Heart left ventricle (tissue), 13 donors: ENCODE measurements at regions not wholly inside any gene's neighbourhood (a gene's known extent, or its start where the extent isn't known, plus 50 kb on each side); places are given as distances from the start of the nearest gene placed in this dataset.

Experiments used
- POLR2A ChIP-seq, 2 donors: fragments of 450-650 bp; IDR thresholded peaks; one replicate each; pipeline ENCODE4 v1.6.1; 2017; ENCODE audit warnings: antibody characterized with exemption in 2 of 2, mild to moderate bottlenecking in 2 of 2, moderate library complexity in 2 of 2
- TF ChIP-seq, protein P1 (sequence below), 12 donors: fragments of 200-600 bp; sonication (generic) in 4 of 12; IDR thresholded peaks; one replicate each; pipeline versions ENCODE4 v1.5.0 to v1.8.0; 2018 to 2022; ENCODE audit warnings: antibody characterized with exemption in 12 of 12, mild to moderate bottlenecking in 5 of 12
- donor health status: ischemic (EF 13 %, LVEDD 7.1; RV severe dilation, severe dysfunction).
- donor health status: DM: no; HTN: yes; CAD: no.
- donor health status: DM: no; HTN: no; CAD: no.
- donor health status: ischemic (EF 25% LVEDD 6.9; RV normal size, moderate dysfunction).
- donor health status: ischemic (EF 25% LVEDD 5.7; RV mildly dilated, moderate dysfunction).
- donor health status: ischemic (EF 35%, LVEDD 5.7; RV mildly dilated, moderate dysfunction).
- donor health status: nonischemic (EF 11% LVEDD 7.7; RV severe dilation, severe dysfunction).
- donor health status: DM: yes; HTN: yes; CAD: no.
- donor health status: PGD.
- donor health status: ischemic (EF 29% LVEDD 5.4; RV normal size, mild dysfunction).
- donor health status: nonischemic (EF 23%, LVEDD 6.1; RV moderate dilation, normal function).

DNA sequence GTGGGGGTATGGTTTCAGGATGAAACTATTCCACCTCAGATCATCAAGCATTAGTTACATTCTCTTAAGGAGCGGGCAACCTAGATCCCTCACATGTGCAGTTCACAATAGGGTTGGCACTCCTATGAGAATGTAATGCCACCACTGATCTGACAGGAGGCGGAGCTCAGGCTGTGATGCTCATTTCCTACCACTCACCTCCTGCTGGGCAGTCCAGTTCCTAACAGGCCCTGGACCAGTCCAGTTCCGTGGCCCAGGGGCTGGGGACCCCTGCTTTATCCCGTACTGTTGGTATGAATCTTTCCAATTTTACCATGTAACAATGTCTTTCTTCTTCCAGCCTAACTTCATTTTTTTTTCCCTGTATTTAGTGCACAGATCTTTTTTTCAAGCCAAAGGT lies 94.9 kb downstream of the OGFRL1 start:
- TF ChIP-seq, protein P1, sequence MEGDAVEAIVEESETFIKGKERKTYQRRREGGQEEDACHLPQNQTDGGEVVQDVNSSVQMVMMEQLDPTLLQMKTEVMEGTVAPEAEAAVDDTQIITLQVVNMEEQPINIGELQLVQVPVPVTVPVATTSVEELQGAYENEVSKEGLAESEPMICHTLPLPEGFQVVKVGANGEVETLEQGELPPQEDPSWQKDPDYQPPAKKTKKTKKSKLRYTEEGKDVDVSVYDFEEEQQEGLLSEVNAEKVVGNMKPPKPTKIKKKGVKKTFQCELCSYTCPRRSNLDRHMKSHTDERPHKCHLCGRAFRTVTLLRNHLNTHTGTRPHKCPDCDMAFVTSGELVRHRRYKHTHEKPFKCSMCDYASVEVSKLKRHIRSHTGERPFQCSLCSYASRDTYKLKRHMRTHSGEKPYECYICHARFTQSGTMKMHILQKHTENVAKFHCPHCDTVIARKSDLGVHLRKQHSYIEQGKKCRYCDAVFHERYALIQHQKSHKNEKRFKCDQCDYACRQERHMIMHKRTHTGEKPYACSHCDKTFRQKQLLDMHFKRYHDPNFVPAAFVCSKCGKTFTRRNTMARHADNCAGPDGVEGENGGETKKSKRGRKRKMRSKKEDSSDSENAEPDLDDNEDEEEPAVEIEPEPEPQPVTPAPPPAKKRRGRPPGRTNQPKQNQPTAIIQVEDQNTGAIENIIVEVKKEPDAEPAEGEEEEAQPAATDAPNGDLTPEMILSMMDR (IDR thresholded peaks at IDR 0.05), result no peak
- no peak for TF ChIP-seq POLR2A (IDR thresholded peaks at IDR 0.05)
